ENCODE measurements at regions not wholly inside any gene's neighbourhood (a gene's known extent, or its start where the extent isn't known, plus 50 kb on each side); places are given as distances from the start of the nearest gene placed in this dataset.

- in situ Hi-C loops (cut with MboI; ENCODE audit: low pct_ligation_motif_present in 1 of 4, low pct_unique_long_range_greater_than_20kb in 1 of 4, low sequenced_read_pairs in 3 of 4): no loop called here
Measured at GRCh38 chr4:66906314-66906713, 639.0 kb downstream of the CENPC start.

GRCh38 chr4:66899422-66900065 lies 645.8 kb downstream of the CENPC start:
- no peak for TF ChIP-seq EP300 (IDR thresholded peaks at IDR 0.05; ENCODE audit: low read depth)
- TF ChIP-seq POLR2A (IDR thresholded peaks at IDR 0.05): no peak
- TF ChIP-seq POLR2AphosphoS5 (IDR thresholded peaks at IDR 0.05): no peak
- TF ChIP-seq CTCF (IDR thresholded peaks at IDR 0.05): no peak
- intact Hi-C loops (cut with DNase I; ENCODE audit: low total_unique reads) (no loop called here), in situ Hi-C loops (cut with MboI; ENCODE audit: low pct_ligation_motif_present in 1 of 4, low pct_unique_long_range_greater_than_20kb in 1 of 4, low sequenced_read_pairs in 3 of 4) (no loop called here)
- H3K4me1 ChIP-seq: no peaks in the 10 kb centered on the region
- 92% methylated on average over 24 of the region's 26 CpGs; no CpG with 5 or more reads in 1 of the 2 donors for WGBS, 2 donors (ENCODE audit: low coverage in 1 of 2)
- no peak overlapping the region for H3K27ac ChIP-seq
- peaks cover 3% of the 10 kb centered on the region in 2 donors for H3K9me3 ChIP-seq
- no peak overlapping the region for H3K4me3 ChIP-seq
- no peaks in the 10 kb centered on the region for H3K36me3 ChIP-seq
- no peak for DNase-seq
- H3K27me3 ChIP-seq: no peaks in the 10 kb centered on the region

More at GRCh38 chr4:66906314-66906713, 639.0 kb downstream of the CENPC start:
- Histone ChIP-seq H3K9me3 (no peaks in the 10 kb centered on the region), H3K4me1 (no peaks in the 10 kb centered on the region), H3K27me3 (no peaks in the 10 kb centered on the region), H3K27ac (no peak overlapping the region), H3K36me3 (no peaks in the 10 kb centered on the region), H3K4me3 (no peak overlapping the region)
- WGBS, 2 donors (ENCODE audit: low coverage in 1 of 2): 18 to 19% methylated on average over 2 of the region's 2 CpGs
- intact Hi-C loops (cut with DNase I; ENCODE audit: low total_unique reads): no loop called here
- TF ChIP-seq CTCF (IDR thresholded peaks at IDR 0.05) (no peak), EP300 (IDR thresholded peaks at IDR 0.05; ENCODE audit: low read depth) (no peak), POLR2A (IDR thresholded peaks at IDR 0.05) (no peak), POLR2AphosphoS5 (IDR thresholded peaks at IDR 0.05) (no peak)
- DNase-seq: no peak

GRCh38 chr4:66893807-66894206 lies 651.5 kb downstream of the CENPC start:
- no peak for TF ChIP-seq EP300 (IDR thresholded peaks at IDR 0.05; ENCODE audit: low read depth)
- TF ChIP-seq POLR2AphosphoS5 (IDR thresholded peaks at IDR 0.05): no peak
- no peak for TF ChIP-seq CTCF (IDR thresholded peaks at IDR 0.05)
- no peak for TF ChIP-seq POLR2A (IDR thresholded peaks at IDR 0.05)
- 81 to 82% methylated on average over 1 of the region's 1 CpG for WGBS, 2 donors (ENCODE audit: low coverage in 1 of 2)
- H3K4me3 ChIP-seq: no peak overlapping the region

GRCh38 chr4:66887061-66887460 lies 658.2 kb downstream of the CENPC start:
- H3K4me1 ChIP-seq: no peaks in the 10 kb centered on the region
- WGBS, 2 donors (ENCODE audit: low coverage in 1 of 2): 50 to 67% methylated on average over 1 of the region's 1 CpG
- intact Hi-C loops (cut with DNase I; ENCODE audit: low total_unique reads): no loop called here
- no peak overlapping the region for H3K4me3 ChIP-seq
- no peak overlapping the region for H3K27ac ChIP-seq
- in situ Hi-C loops (cut with MboI; ENCODE audit: low pct_ligation_motif_present in 1 of 4, low pct_unique_long_range_greater_than_20kb in 1 of 4, low sequenced_read_pairs in 3 of 4): no loop called here
- no peak for DNase-seq
- H3K27me3 ChIP-seq: no peaks in the 10 kb centered on the region
- no peak for TF ChIP-seq POLR2AphosphoS5 (IDR thresholded peaks at IDR 0.05)
- TF ChIP-seq POLR2A (IDR thresholded peaks at IDR 0.05): no peak
- no peak for TF ChIP-seq CTCF (IDR thresholded peaks at IDR 0.05)
- TF ChIP-seq EP300 (IDR thresholded peaks at IDR 0.05; ENCODE audit: low read depth): no peak
- no peaks in the 10 kb centered on the region for H3K36me3 ChIP-seq
- H3K9me3 ChIP-seq: no peaks in the 10 kb centered on the region

More at GRCh38 chr4:66893807-66894206, 651.5 kb downstream of the CENPC start:
- no peak for DNase-seq
- Histone ChIP-seq H3K4me1 (no peaks in the 10 kb centered on the region), H3K27me3 (no peaks in the 10 kb centered on the region), H3K36me3 (no peaks in the 10 kb centered on the region), H3K9me3 (no peaks in the 10 kb centered on the region), H3K27ac (no peak overlapping the region)
- in situ Hi-C loops (cut with MboI; ENCODE audit: low pct_ligation_motif_present in 1 of 4, low pct_unique_long_range_greater_than_20kb in 1 of 4, low sequenced_read_pairs in 3 of 4) (no loop called here), intact Hi-C loops (cut with DNase I; ENCODE audit: low total_unique reads) (no loop called here)
